NB4 (cell line): ENCODE measurements at regions not wholly inside any gene's neighbourhood (a gene's known extent, or its start where the extent isn't known, plus 50 kb on each side); places are given as distances from the start of the nearest gene placed in this dataset.

Experiments
- CTCF ChIP-seq: IDR thresholded peaks from one replicate; pipeline ENCODE4 v1.5.1; 2012; ENCODE audit warnings: low read depth, low read length
- MAX ChIP-seq: IDR thresholded peaks from 2 replicates; pipeline ENCODE4 v1.6.1; 2011; ENCODE audit warnings: low read depth, low read length
- MYC ChIP-seq: IDR thresholded peaks from 2 replicates; pipeline ENCODE4 v1.6.1; 2011; ENCODE audit warnings: low read depth, low read length
- POLR2A ChIP-seq: IDR thresholded peaks from 2 replicates; pipeline ENCODE4 v1.6.1; 2011; ENCODE audit warnings: mild to moderate bottlenecking; ENCODE audit not compliant: insufficient read length; ENCODE audit errors: extremely low read depth

GRCh38 chr18:25862881-25863600 is 227.4 kb downstream of the SS18 start:
- no peak for TF ChIP-seq MAX
- TF ChIP-seq CTCF, result no peak
- TF ChIP-seq POLR2A, result no peak
- TF ChIP-seq MYC, result no peak
